Testis (tissue), 2 donors: ENCODE measurements at regions not wholly inside any gene's neighbourhood (a gene's known extent, or its start where the extent isn't known, plus 50 kb on each side); places are given as distances from the start of the nearest gene placed in this dataset.

Experiments used
- CTCF ChIP-seq, 3 experiments: fragments of 450-650 bp in 2 of 3; fragments of 200-600 bp in 1 of 3; sonication (generic) in 1 of 3; IDR thresholded peaks; one replicate each; pipeline ENCODE4 v1.5.1; 2016 to 2019; ENCODE audit warnings: antibody characterized with exemption in 3 of 3, mild to moderate bottlenecking in 2 of 3, moderate library complexity in 1 of 3
- POLR2A ChIP-seq: fragments of 450-650 bp; IDR thresholded peaks from one replicate; pipeline ENCODE4 v1.6.1; 2017; ENCODE audit warnings: antibody characterized with exemption, mild to moderate bottlenecking, moderate library complexity

- TF ChIP-seq CTCF (IDR thresholded peaks at IDR 0.05) (no peak), POLR2A (no peak)
Measured at GRCh38 chr5:67291671-67292070, 95.1 kb upstream of the CD180 start.
